KMS-11 (cell line): ENCODE measurements at regions not wholly inside any gene's neighbourhood (a gene's known extent, or its start where the extent isn't known, plus 50 kb on each side); places are given as distances from the start of the nearest gene placed in this dataset.
"Not testable (repeated sequence)": the region's sequence is repeated elsewhere in the genome, so short reads cannot be mapped to it uniquely, and the experiment has no call there.

ENCODE experiments used
- H2AFZ ChIP-seq: fragments of 200-600 bp; sonication (generic); 2 replicates; pipeline ENCODE4 v1.6.1; 2016; ENCODE audit warnings: antibody characterized with exemption, mixed run types, low read depth
- H3K27ac ChIP-seq: fragments of 200-600 bp; sonication (generic); 2 replicates; pipeline ENCODE4 v1.6.1; 2016; ENCODE audit warnings: mild to moderate bottlenecking, mixed run types
- H3K27me3 ChIP-seq: fragments of 200-600 bp; sonication (generic); 2 replicates; pipeline ENCODE4 v1.6.1; 2017; ENCODE audit warnings: mild to moderate bottlenecking, low read depth, mixed run types, moderate library complexity; ENCODE audit not compliant: insufficient read depth
- H3K36me3 ChIP-seq: fragments of 200-600 bp; sonication (generic); 2 replicates; pipeline ENCODE4 v1.6.1; 2017; ENCODE audit warnings: mild to moderate bottlenecking, mixed run types; ENCODE audit not compliant: insufficient read depth
- H3K4me1 ChIP-seq: fragments of 200-600 bp; sonication (generic); 2 replicates; pipeline ENCODE4 v1.6.1; 2016; ENCODE audit warnings: mild to moderate bottlenecking, low read depth, mixed run types; ENCODE audit not compliant: poor library complexity, severe bottlenecking
- H3K4me2 ChIP-seq: fragments of 200-600 bp; sonication (generic); 2 replicates; pipeline ENCODE4 v1.7.0; 2016; ENCODE audit warnings: mild to moderate bottlenecking, mixed run types
- H3K4me3 ChIP-seq: fragments of 200-600 bp; sonication (generic); IDR thresholded peaks from 2 replicates; pipeline ENCODE4 v1.6.1; 2017; ENCODE audit warnings: low read depth, low read length, mixed read lengths; ENCODE audit not compliant: insufficient read depth
- H3K79me2 ChIP-seq: fragments of 200-600 bp; sonication (generic); 2 replicates; pipeline ENCODE4 v1.6.1; 2016; ENCODE audit warnings: low read depth, mixed run types; ENCODE audit not compliant: insufficient read depth
- H3K9ac ChIP-seq: fragments of 200-600 bp; sonication (generic); 2 replicates; pipeline ENCODE4 v1.6.1; 2016; ENCODE audit warnings: mild to moderate bottlenecking, mixed run types
- H4K20me1 ChIP-seq: fragments of 200-600 bp; sonication (generic); 2 replicates; pipeline ENCODE4 v1.6.1; 2016; ENCODE audit warnings: mild to moderate bottlenecking, mixed run types; ENCODE audit not compliant: insufficient read depth
- CTCF ChIP-seq: fragments of 200-600 bp; sonication (generic); conservative IDR thresholded peaks from 2 replicates; pipeline ENCODE4 v1.6.1; 2017; ENCODE audit warnings: low read depth, mild to moderate bottlenecking, antibody characterized with exemption, low read length, moderate library complexity, mixed read lengths

- no peak overlapping the region for H3K4me3 ChIP-seq
- H4K20me1 ChIP-seq, result no peaks in the 10 kb centered on the region
- no peaks in the 10 kb centered on the region for H3K4me1 ChIP-seq
- H3K4me2 ChIP-seq, result no peak overlapping the region
- no peak overlapping the region for H3K9ac ChIP-seq
- H3K27ac ChIP-seq, result no peak overlapping the region
- no peak for TF ChIP-seq CTCF
- H2AFZ ChIP-seq, result no peak overlapping the region
- no peaks in the 10 kb centered on the region for H3K79me2 ChIP-seq
- no peaks in the 10 kb centered on the region for H3K27me3 ChIP-seq
- H3K36me3 ChIP-seq, result no peaks in the 10 kb centered on the region
Observed at GRCh38 chr6:14569394-14569793, 451.8 kb downstream of the CD83 start.

DNA sequence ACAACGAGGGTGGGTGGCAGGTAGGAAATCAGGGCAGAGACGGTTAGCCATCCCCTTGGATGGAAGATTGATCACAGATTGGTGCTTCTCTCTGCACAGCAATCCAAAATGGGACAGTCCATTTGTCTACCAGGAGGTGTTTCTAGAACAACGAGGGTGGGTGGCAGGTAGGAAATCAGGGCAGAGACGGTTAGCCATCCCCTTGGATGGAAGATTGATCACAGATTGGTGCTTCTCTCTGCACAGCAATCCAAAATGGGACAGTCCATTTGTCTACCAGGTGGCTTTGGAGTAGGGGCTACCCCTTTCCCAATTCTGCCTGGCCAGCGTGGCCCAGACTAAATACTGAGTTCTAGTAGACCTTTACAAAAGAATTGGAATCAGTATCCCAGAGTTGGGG, 452.3 kb downstream of the CD83 start:
- H3K4me3 ChIP-seq, H4K20me1 ChIP-seq, H3K36me3 ChIP-seq, H3K9ac ChIP-seq, H3K79me2 ChIP-seq, H2AFZ ChIP-seq, H3K4me2 ChIP-seq, H3K27ac ChIP-seq, H3K27me3 ChIP-seq, H3K4me1 ChIP-seq: not testable (repeated sequence)

GRCh38 chr6:14571001-14571400, 453.4 kb downstream of the CD83 start:
- Histone ChIP-seq H3K27ac (no peak overlapping the region), H4K20me1 (no peaks in the 10 kb centered on the region), H2AFZ (no peak overlapping the region), H3K79me2 (no peaks in the 10 kb centered on the region), H3K4me3 (no peak overlapping the region), H3K4me1 (no peaks in the 10 kb centered on the region), H3K9ac (no peak overlapping the region), H3K36me3 (no peaks in the 10 kb centered on the region), H3K4me2 (no peak overlapping the region), H3K27me3 (no peaks in the 10 kb centered on the region)
- no peak for TF ChIP-seq CTCF

DNA sequence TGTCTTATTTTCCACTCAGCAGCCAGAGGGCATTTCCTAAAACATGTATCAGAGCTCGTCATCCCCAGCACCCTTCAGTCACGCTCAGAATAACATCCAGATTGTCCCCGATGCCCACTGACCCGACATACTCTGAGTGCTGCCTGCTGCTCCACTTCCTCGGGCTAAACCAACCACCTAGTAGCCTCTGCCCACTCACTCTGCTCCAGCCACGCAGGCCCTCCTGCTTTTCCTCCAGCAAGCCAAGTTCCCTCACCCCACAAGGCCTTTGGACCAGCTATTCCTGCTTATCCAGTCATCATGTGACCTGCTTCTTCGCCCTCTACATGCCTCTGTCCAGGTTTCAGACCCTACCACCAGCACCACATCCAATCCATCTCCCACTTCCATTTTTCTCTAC, 454.2 kb downstream of the CD83 start:
- Histone ChIP-seq H3K4me2 (no peak overlapping the region), H3K27ac (no peak overlapping the region), H3K4me3 (no peak overlapping the region), H3K27me3 (no peaks in the 10 kb centered on the region), H3K79me2 (no peaks in the 10 kb centered on the region), H3K36me3 (no peaks in the 10 kb centered on the region), H3K9ac (no peak overlapping the region), H3K4me1 (no peaks in the 10 kb centered on the region), H4K20me1 (no peaks in the 10 kb centered on the region), H2AFZ (no peak overlapping the region)
- no peak for TF ChIP-seq CTCF

DNA sequence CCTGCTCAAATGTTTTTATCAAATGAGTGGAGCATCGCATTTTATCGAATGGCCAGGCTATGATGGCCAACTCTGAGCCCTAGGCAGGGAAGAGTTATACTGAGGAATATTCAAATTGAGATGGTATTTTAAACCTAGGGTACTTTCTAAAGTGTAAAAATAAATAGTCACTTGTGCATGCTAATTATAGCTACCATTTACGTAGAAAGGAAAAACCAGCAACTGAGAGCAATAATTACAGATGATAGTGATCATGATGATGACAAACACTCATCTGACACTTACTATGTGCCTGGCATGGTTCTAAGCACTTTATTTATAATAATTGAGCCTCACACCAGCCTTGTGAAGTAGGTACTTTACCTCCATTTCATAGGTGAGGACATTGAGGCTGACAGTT, 455.7 kb downstream of the CD83 start:
- no peak overlapping the region for H3K9ac ChIP-seq
- H3K4me2 ChIP-seq, result no peak overlapping the region
- no peak overlapping the region for H3K27ac ChIP-seq
- TF ChIP-seq CTCF, result no peak
- H3K36me3 ChIP-seq, result no peaks in the 10 kb centered on the region
- H2AFZ ChIP-seq, result no peak overlapping the region
- no peaks in the 10 kb centered on the region for H3K4me1 ChIP-seq
- H3K79me2 ChIP-seq, result no peaks in the 10 kb centered on the region
- no peaks in the 10 kb centered on the region for H3K27me3 ChIP-seq
- no peaks in the 10 kb centered on the region for H4K20me1 ChIP-seq
- H3K4me3 ChIP-seq, result no peak overlapping the region
